H9 (cell line): ENCODE measurements at regions not wholly inside any gene's neighbourhood (a gene's known extent, or its start where the extent isn't known, plus 50 kb on each side); places are given as distances from the start of the nearest gene placed in this dataset.

Experiments used
- DNase-seq: peaks from one replicate; pipeline ENCODE4 v3.0.0-alpha.2; 2017
- H2AFZ ChIP-seq: one replicate; pipeline ENCODE4 v1.6.1; 2013; ENCODE audit warnings: mild to moderate bottlenecking, low read length, control low read depth, moderate library complexity
- H2AK5ac ChIP-seq: 2 replicates; pipeline ENCODE4 v1.6.1; 2013; ENCODE audit warnings: low read length, control low read depth, mixed read lengths; ENCODE audit not compliant: insufficient read length
- H2BK120ac ChIP-seq: one replicate; pipeline ENCODE4 v1.6.1; 2013; ENCODE audit warnings: low read depth, mild to moderate bottlenecking, low read length, control low read depth, inconsistent platforms; ENCODE audit not compliant: poor library complexity, severe bottlenecking
- H2BK12ac ChIP-seq: 2 replicates; pipeline ENCODE4 v1.6.1; 2013; ENCODE audit warnings: low read length, control low read depth, mixed read lengths, low read depth; ENCODE audit not compliant: insufficient read length
- H2BK15ac ChIP-seq: 2 replicates; pipeline ENCODE4 v1.6.1; 2013; ENCODE audit warnings: low read depth, low read length, control low read depth
- H2BK20ac ChIP-seq: one replicate; pipeline ENCODE4 v1.6.1; 2013; ENCODE audit warnings: low read depth, mild to moderate bottlenecking, low read length, control low read depth, inconsistent platforms; ENCODE audit not compliant: poor library complexity, severe bottlenecking
- H2BK5ac ChIP-seq: 2 replicates; pipeline ENCODE4 v1.6.1; 2013; ENCODE audit warnings: low read length, control low read depth, mixed read lengths; ENCODE audit not compliant: insufficient read length
- H3K14ac ChIP-seq: 2 replicates; pipeline ENCODE4 v1.6.1; 2013; ENCODE audit warnings: low read length, control low read depth; ENCODE audit not compliant: insufficient read depth
- H3K18ac ChIP-seq: 2 replicates; pipeline ENCODE4 v1.6.1; 2013; ENCODE audit warnings: low read depth, mild to moderate bottlenecking, mixed read lengths, low read length, control low read depth; ENCODE audit not compliant: insufficient read length
- H3K23ac ChIP-seq: 2 replicates; pipeline ENCODE4 v1.6.1; 2013; ENCODE audit warnings: low read length, control low read depth, mixed read lengths, low read depth; ENCODE audit not compliant: insufficient read length
- H3K23me2 ChIP-seq: 2 replicates; pipeline ENCODE4 v1.6.1; 2013; ENCODE audit warnings: low read depth, mild to moderate bottlenecking, mixed read lengths, low read length, control low read depth; ENCODE audit not compliant: insufficient read length, poor library complexity, severe bottlenecking
- H3K27ac ChIP-seq: 2 replicates; pipeline ENCODE4 v1.5.1; 2013; ENCODE audit warnings: low read length, control low read depth, mixed read lengths, low read depth; ENCODE audit not compliant: insufficient read length
- H3K27me3 ChIP-seq: 2 replicates; pipeline ENCODE4 v1.6.1; 2013; ENCODE audit warnings: low read length, control low read depth, inconsistent platforms; ENCODE audit not compliant: insufficient read depth
- H3K4ac ChIP-seq: 2 replicates; pipeline ENCODE4 v1.6.1; 2013; ENCODE audit warnings: low read depth, mild to moderate bottlenecking, control low read depth, inconsistent platforms, low read length, moderate library complexity
- H3K4me1 ChIP-seq: 2 replicates; pipeline ENCODE4 v1.6.1; 2013; ENCODE audit warnings: low read length, control low read depth, inconsistent platforms; ENCODE audit not compliant: insufficient read depth
- H3K4me2 ChIP-seq: 2 replicates; pipeline ENCODE4 v1.6.1; 2013; ENCODE audit warnings: low read length, control low read depth, mixed read lengths; ENCODE audit not compliant: insufficient read length, insufficient read depth
- H3K56ac ChIP-seq: 2 replicates; pipeline ENCODE4 v1.6.1; 2013; ENCODE audit warnings: low read depth, mild to moderate bottlenecking, mixed read lengths, low read length, control low read depth; ENCODE audit not compliant: insufficient read length
- H3K79me1 ChIP-seq: 2 replicates; pipeline ENCODE4 v1.6.1; 2013; ENCODE audit warnings: low read depth, mild to moderate bottlenecking, moderate library complexity, low read length, control low read depth, inconsistent platforms; ENCODE audit not compliant: insufficient read depth, poor library complexity, severe bottlenecking
- H3K79me2 ChIP-seq: 2 replicates; pipeline ENCODE4 v1.6.1; 2013; ENCODE audit warnings: low read length, control low read depth, inconsistent platforms; ENCODE audit not compliant: insufficient read depth
- H3K9ac ChIP-seq: 2 replicates; pipeline ENCODE4 v1.6.1; 2013; ENCODE audit warnings: low read length, control low read depth, mixed read lengths; ENCODE audit not compliant: insufficient read length; ENCODE audit errors: extremely low read depth
- H3K9me3 ChIP-seq: one replicate; pipeline ENCODE4 v1.6.1; 2013; ENCODE audit warnings: low read depth, low read length, inconsistent platforms; ENCODE audit not compliant: control insufficient read depth
- H3T11ph ChIP-seq: one replicate; pipeline ENCODE4 v1.6.1; 2013; ENCODE audit warnings: mild to moderate bottlenecking, low read length, control low read depth, inconsistent platforms
- H4K20me1 ChIP-seq: one replicate; pipeline ENCODE4 v1.6.1; 2013; ENCODE audit not compliant: control insufficient read depth, insufficient read length, insufficient read depth
- H4K5ac ChIP-seq: 2 replicates; pipeline ENCODE4 v1.6.1; 2013; ENCODE audit warnings: low read depth, mild to moderate bottlenecking, mixed read lengths, low read length, control low read depth; ENCODE audit not compliant: insufficient read length
- H4K8ac ChIP-seq: replicated peaks from 2 replicates; pipeline ENCODE4 v1.6.1; 2013; ENCODE audit warnings: low read length, control low read depth, mixed read lengths, low read depth; ENCODE audit not compliant: insufficient read length
- H4K91ac ChIP-seq: 2 replicates; pipeline ENCODE4 v1.6.1; 2013; ENCODE audit warnings: low read depth, mild to moderate bottlenecking, moderate library complexity, mixed read lengths, low read length, control low read depth; ENCODE audit not compliant: insufficient read length
- H3K27ac Mint-ChIP-seq, 3 experiments: 2 replicates in 2 of 3; 3 replicates in 1 of 3; pipeline ENCODE4 v1.8.0; 2020 to 2021; ENCODE audit warnings: mixed read lengths in 3 of 3, mild to moderate bottlenecking in 1 of 3, moderate library complexity in 1 of 3
- H3K27me3 Mint-ChIP-seq: 2 replicates; pipeline ENCODE4 v1.8.0; 2021; ENCODE audit warnings: low read depth, mild to moderate bottlenecking, moderate library complexity, mixed read lengths
- H3K36me3 Mint-ChIP-seq, 3 experiments: 2 replicates in 2 of 3; 3 replicates in 1 of 3; pipeline ENCODE4 v1.8.0; 2020 to 2021; ENCODE audit warnings: low read depth in 3 of 3, mixed read lengths in 3 of 3; ENCODE audit not compliant: insufficient read depth in 1 of 3
- H3K4me1 Mint-ChIP-seq, 2 experiments: 2 replicates each; pipeline ENCODE4 v1.8.0; 2020; ENCODE audit warnings: mixed read lengths in 2 of 2
- H3K4me3 Mint-ChIP-seq, 2 experiments: 2 replicates in 1 of 2; 3 replicates in 1 of 2; pipeline ENCODE4 v1.8.0; 2020 to 2021; ENCODE audit warnings: mild to moderate bottlenecking in 2 of 2, mixed read lengths in 2 of 2, moderate library complexity in 1 of 2
- H3K9me3 Mint-ChIP-seq, 2 experiments: 2 replicates in 1 of 2; 3 replicates in 1 of 2; pipeline ENCODE4 v1.8.0; 2020; ENCODE audit warnings: mild to moderate bottlenecking in 2 of 2, mixed read lengths in 2 of 2, moderate library complexity in 1 of 2
- CTCF ChIP-seq: fragments of 200-600 bp; sonication (generic); conservative IDR thresholded peaks from 3 replicates; pipeline ENCODE4 v1.8.0; 2021; ENCODE audit warnings: antibody characterized with exemption, mild to moderate bottlenecking
- WGBS: extraction: QIAGEN DNeasy Blood & Tissue Kit; methylation state at CpG from one replicate; pipeline ENCODE4 v1.1.7; 2013; ENCODE audit warnings: missing lambda C conversion rate, low lambda C conversion rate, mixed read lengths; ENCODE audit not compliant: insufficient read length; ENCODE audit errors: extremely low coverage; 5-methylcytosine and 5-hydroxymethylcytosine counted together

- Histone ChIP-seq H2AFZ (no peak overlapping the region), H2AK5ac (no peak overlapping the region), H3K56ac (no peak overlapping the region), H2BK20ac (no peak overlapping the region), H3K9ac (no peak overlapping the region), H2BK15ac (no peak overlapping the region), H4K91ac (no peak overlapping the region), H4K20me1 (no peaks in the 10 kb centered on the region), H4K5ac (no peak overlapping the region), H3K79me1 (no peaks in the 10 kb centered on the region), H3K4ac (no peak overlapping the region), H3K23me2 (no peaks in the 10 kb centered on the region), H3K27ac (no peak overlapping the region), H3K23ac (no peak overlapping the region), H2BK12ac (no peak overlapping the region), H3K27me3 (no peaks in the 10 kb centered on the region), H3T11ph (no peak overlapping the region), H3K79me2 (no peaks in the 10 kb centered on the region), H2BK5ac (no peak overlapping the region), H4K8ac (no peak overlapping the region), H2BK120ac (no peak overlapping the region), H3K4me1 (peaks cover 4% of the 10 kb centered on the region; the same call in 1 of the 2 replicates), H3K4me2 (no peak overlapping the region), H3K9me3 (no peaks in the 10 kb centered on the region), H3K14ac (no peak overlapping the region), H3K18ac (no peak overlapping the region)
- Mint-ChIP-seq H3K27ac (no peak overlapping the region), H3K27me3 (no peaks in the 10 kb centered on the region), H3K4me1 (peaks cover 44 to 45% of the 10 kb centered on the region in 2 experiments), H3K4me3 (no peak overlapping the region), H3K9me3 (no peaks in the 10 kb centered on the region), H3K36me3 (peaks cover 0 to 6% (median 0%) of the 10 kb centered on the region in 3 experiments; a peak in 3 of 7 replicates)
- no peak for TF ChIP-seq CTCF
- DNase-seq: no peak
- WGBS: no CpG with 5 or more reads among the region's 3 CpGs
Observed at GRCh38 chr13:74039667-74040066, 94.5 kb downstream of the KLF12 start.
